DOHH2 (cell line): ENCODE measurements at regions not wholly inside any gene's neighbourhood (a gene's known extent, or its start where the extent isn't known, plus 50 kb on each side); places are given as distances from the start of the nearest gene placed in this dataset.

Experiments used
- H3F3A ChIP-seq: fragments of 200-600 bp; sonication (generic), shearing (Covaris generic); 2 replicates; pipeline ENCODE4 v1.6.0; 2016; ENCODE audit warnings: antibody characterized with exemption, mild to moderate bottlenecking; ENCODE audit not compliant: control insufficient read depth, insufficient read depth
- H3K27ac ChIP-seq: fragments of 200-600 bp; sonication (generic); 2 replicates; pipeline ENCODE4 v1.5.1; 2014; ENCODE audit warnings: low read depth, mild to moderate bottlenecking, low read length, moderate library complexity
- H3K27me3 ChIP-seq: fragments of 200-600 bp; sonication (generic); 2 replicates; pipeline ENCODE4 v1.6.1; 2014; ENCODE audit warnings: mild to moderate bottlenecking, low read length, mixed read lengths; ENCODE audit not compliant: control insufficient read depth
- H3K36me3 ChIP-seq: fragments of 200-600 bp; sonication (generic); 2 replicates; pipeline ENCODE4 v1.6.1; 2014; ENCODE audit warnings: mild to moderate bottlenecking, low read length, moderate library complexity, mixed read lengths; ENCODE audit not compliant: control insufficient read depth
- H3K4me1 ChIP-seq: fragments of 200-600 bp; sonication (generic); 2 replicates; pipeline ENCODE4 v1.6.1; 2014; ENCODE audit warnings: mild to moderate bottlenecking, low read length, mixed read lengths; ENCODE audit not compliant: control insufficient read depth
- H3K4me2 ChIP-seq: fragments of 200-600 bp; sonication (generic); 2 replicates; pipeline ENCODE4 v1.6.0; 2014; ENCODE audit warnings: mild to moderate bottlenecking, low read length, moderate library complexity
- H3K4me3 ChIP-seq: fragments of 200-600 bp; sonication (generic); 2 replicates; pipeline ENCODE4 v1.5.1; 2014; ENCODE audit warnings: mild to moderate bottlenecking, low read length, mixed read lengths
- H3K79me2 ChIP-seq: fragments of 200-600 bp; sonication (generic); 2 replicates; pipeline ENCODE4 v1.6.1; 2014; ENCODE audit warnings: mild to moderate bottlenecking, low read length, mixed read lengths; ENCODE audit not compliant: control insufficient read depth
- H3K9me2 ChIP-seq: fragments of 200-600 bp; sonication (generic); replicated peaks from 2 replicates; pipeline ENCODE4 v1.6.1; 2014; ENCODE audit warnings: mild to moderate bottlenecking, low read length, mixed read lengths; ENCODE audit not compliant: control insufficient read depth
- H3K9me3 ChIP-seq: fragments of 200-600 bp; sonication (generic); 2 replicates; pipeline ENCODE4 v1.6.1; 2014; ENCODE audit warnings: antibody characterized with exemption, low read length, mixed read lengths; ENCODE audit not compliant: control insufficient read depth, insufficient read depth
- H4K20me1 ChIP-seq: fragments of 200-600 bp; sonication (generic); 2 replicates; pipeline ENCODE4 v1.6.0; 2014; ENCODE audit warnings: low read depth, mild to moderate bottlenecking, antibody characterized with exemption, low read length, moderate library complexity; ENCODE audit not compliant: control insufficient read depth, insufficient read depth
- EZH2phosphoT487 ChIP-seq: fragments of 200-600 bp; sonication (generic); IDR thresholded peaks from 2 replicates; pipeline ENCODE4 v1.6.1; 2017; ENCODE audit warnings: borderline replicate concordance, mild to moderate bottlenecking, antibody characterized with exemption, low read length, moderate library complexity, mixed read lengths
- TF ChIP-seq, protein P1 (sequence below): fragments of 200-600 bp; sonication (generic); IDR thresholded peaks from one replicate; pipeline ENCODE4 v1.5.1; 2014; ENCODE audit warnings: antibody characterized with exemption, mild to moderate bottlenecking, low read depth, low read length; ENCODE audit not compliant: poor library complexity, severe bottlenecking

DNA sequence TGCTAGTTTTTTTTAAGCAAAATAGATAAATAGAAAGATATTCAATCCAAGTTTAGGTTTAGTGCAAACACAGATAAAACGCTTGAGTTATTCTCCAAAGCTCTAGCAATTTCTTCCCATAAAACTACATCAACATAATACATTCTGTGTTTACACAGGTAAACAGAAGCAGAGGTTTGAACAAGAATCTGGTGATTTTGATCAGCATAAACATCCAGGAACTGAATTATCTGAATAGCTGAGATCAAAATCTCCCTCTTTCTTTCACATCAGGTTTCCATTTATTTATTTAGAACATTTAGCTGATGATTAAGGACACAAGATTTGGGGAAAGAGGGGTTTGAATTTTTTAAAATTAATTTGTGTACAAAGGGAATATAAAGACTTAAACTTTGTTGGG is 1564.6 kb downstream of the MRPL39 start:
- Histone ChIP-seq H3K4me3 (no peak overlapping the region), H3K79me2 (no peaks in the 10 kb centered on the region), H3K36me3 (no peaks in the 10 kb centered on the region), H3F3A (no peaks in the 10 kb centered on the region), H3K9me3 (no peaks in the 10 kb centered on the region), H3K27ac (no peak overlapping the region), H3K9me2 (no peaks in the 10 kb centered on the region), H3K27me3 (no peaks in the 10 kb centered on the region), H4K20me1 (no peaks in the 10 kb centered on the region), H3K4me2 (no peak overlapping the region), H3K4me1 (no peaks in the 10 kb centered on the region)
- TF ChIP-seq, protein P1, sequence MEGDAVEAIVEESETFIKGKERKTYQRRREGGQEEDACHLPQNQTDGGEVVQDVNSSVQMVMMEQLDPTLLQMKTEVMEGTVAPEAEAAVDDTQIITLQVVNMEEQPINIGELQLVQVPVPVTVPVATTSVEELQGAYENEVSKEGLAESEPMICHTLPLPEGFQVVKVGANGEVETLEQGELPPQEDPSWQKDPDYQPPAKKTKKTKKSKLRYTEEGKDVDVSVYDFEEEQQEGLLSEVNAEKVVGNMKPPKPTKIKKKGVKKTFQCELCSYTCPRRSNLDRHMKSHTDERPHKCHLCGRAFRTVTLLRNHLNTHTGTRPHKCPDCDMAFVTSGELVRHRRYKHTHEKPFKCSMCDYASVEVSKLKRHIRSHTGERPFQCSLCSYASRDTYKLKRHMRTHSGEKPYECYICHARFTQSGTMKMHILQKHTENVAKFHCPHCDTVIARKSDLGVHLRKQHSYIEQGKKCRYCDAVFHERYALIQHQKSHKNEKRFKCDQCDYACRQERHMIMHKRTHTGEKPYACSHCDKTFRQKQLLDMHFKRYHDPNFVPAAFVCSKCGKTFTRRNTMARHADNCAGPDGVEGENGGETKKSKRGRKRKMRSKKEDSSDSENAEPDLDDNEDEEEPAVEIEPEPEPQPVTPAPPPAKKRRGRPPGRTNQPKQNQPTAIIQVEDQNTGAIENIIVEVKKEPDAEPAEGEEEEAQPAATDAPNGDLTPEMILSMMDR: no peak
- TF ChIP-seq EZH2phosphoT487: no peak

DNA sequence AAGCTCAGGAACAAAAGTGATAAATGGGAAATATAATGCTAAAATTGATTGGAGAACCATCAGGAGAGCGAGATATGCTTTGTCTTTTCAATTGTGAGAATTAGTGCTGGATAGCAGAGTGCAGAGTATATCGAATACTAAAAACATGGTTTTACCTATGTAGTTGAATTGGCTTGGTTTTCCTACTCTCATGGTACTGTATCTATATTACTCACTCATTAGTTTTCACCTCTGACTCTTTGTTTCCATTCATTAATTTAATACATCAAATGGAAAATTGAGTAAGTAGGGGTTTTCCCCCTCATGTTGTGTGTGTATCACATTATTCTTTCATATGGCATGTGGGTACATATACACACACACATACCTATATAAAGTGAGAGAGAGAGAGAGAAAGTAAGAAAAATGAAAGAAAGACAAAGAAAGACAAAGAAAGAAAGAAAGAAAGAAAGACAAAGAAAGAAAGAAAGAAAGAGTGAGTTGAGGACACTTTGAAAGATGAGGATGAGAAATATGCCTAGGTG is 1574.5 kb downstream of the MRPL39 start:
- H3K4me1 ChIP-seq: no peaks in the 10 kb centered on the region

DNA sequence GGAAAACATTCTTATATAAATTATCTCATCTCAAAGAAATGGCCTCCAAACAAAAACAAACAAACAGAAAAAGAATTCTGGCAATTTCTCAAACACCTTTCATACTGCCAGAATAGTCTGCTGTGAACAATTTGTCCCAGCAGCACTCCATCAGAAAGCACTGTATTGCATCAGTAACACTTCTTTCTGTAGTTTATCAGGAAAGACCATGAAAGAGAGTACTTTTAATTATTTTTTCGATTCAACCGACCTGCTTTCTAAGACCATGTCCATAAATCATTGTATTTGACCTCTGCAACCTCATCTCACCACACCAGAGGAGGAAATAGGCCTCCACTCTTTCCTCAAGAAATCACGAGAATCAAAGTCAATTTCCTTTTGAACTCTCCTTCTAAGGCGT is 1579.9 kb downstream of the MRPL39 start:
- Histone ChIP-seq H3K27me3 (no peaks in the 10 kb centered on the region), H3K9me2 (no peaks in the 10 kb centered on the region), H3K9me3 (no peaks in the 10 kb centered on the region), H3K79me2 (no peaks in the 10 kb centered on the region), H3K4me3 (no peak overlapping the region), H3F3A (no peaks in the 10 kb centered on the region), H4K20me1 (no peaks in the 10 kb centered on the region), H3K4me2 (no peak overlapping the region), H3K27ac (no peak overlapping the region), H3K36me3 (no peaks in the 10 kb centered on the region), H3K4me1 (no peaks in the 10 kb centered on the region)
- TF ChIP-seq, protein P1: no peak
- TF ChIP-seq EZH2phosphoT487: no peak

More for the DNA sequence above, 1574.5 kb downstream of the MRPL39 start:
- no peaks in the 10 kb centered on the region for H3F3A ChIP-seq
- H3K4me3 ChIP-seq: no peak overlapping the region
- H3K36me3 ChIP-seq: no peaks in the 10 kb centered on the region
- H4K20me1 ChIP-seq: no peaks in the 10 kb centered on the region
- H3K79me2 ChIP-seq: no peaks in the 10 kb centered on the region
- no peak overlapping the region for H3K27ac ChIP-seq
- H3K4me2 ChIP-seq: no peak overlapping the region
- no peaks in the 10 kb centered on the region for H3K27me3 ChIP-seq
- H3K9me3 ChIP-seq: no peaks in the 10 kb centered on the region
- no peaks in the 10 kb centered on the region for H3K9me2 ChIP-seq
- TF ChIP-seq, protein P1: no peak
- TF ChIP-seq EZH2phosphoT487: no peak

DNA sequence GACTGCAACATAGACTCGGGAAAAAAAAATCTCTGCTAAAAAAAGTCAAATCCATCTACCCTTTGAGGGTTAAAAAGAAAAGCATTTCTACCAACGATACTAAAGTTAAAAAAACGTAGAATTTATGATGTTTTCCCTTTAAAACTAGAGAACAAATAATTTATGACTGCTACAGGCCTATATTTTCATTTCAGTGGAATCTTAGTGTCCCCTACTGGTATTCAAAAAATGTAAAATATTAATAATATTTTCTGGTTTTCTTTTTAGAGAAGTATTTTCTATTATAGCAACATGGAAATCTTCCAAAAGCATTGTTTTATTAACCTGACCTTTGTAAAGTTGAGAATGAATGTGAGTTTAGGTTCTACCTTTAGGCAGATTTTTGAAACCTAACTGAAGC is 1582.2 kb downstream of the MRPL39 start:
- H3K9me3 ChIP-seq: peaks cover 5% of the 10 kb centered on the region; the same call in 1 of the 2 replicates
- no peaks in the 10 kb centered on the region for H3F3A ChIP-seq
- TF ChIP-seq EZH2phosphoT487: no peak
- TF ChIP-seq, protein P1: no peak
- no peak overlapping the region for H3K4me3 ChIP-seq
- no peaks in the 10 kb centered on the region for H3K36me3 ChIP-seq
- H3K4me1 ChIP-seq: no peaks in the 10 kb centered on the region
- H3K79me2 ChIP-seq: no peaks in the 10 kb centered on the region
- no peaks in the 10 kb centered on the region for H4K20me1 ChIP-seq
- no peak overlapping the region for H3K4me2 ChIP-seq
- H3K27ac ChIP-seq: no peak overlapping the region
- no peaks in the 10 kb centered on the region for H3K9me2 ChIP-seq
- no peaks in the 10 kb centered on the region for H3K27me3 ChIP-seq
